Cardiac muscle cell (in vitro differentiated cells and primary cell): ENCODE measurements at regions not wholly inside any gene's neighbourhood (a gene's known extent, or its start where the extent isn't known, plus 50 kb on each side); places are given as distances from the start of the nearest gene placed in this dataset.

Experiments
- DNase-seq, 2 donors: peaks; one replicate each; pipeline versions ENCODE4 v3.0.0 to v3.0.0-alpha.2; 2010 to 2017; ENCODE audit warnings: low read depth in 1 of 2, low spot score in 1 of 2
- H3K27ac ChIP-seq: fragments of 200-600 bp; sonication (generic); 2 replicates; pipeline ENCODE4 v1.5.1; 2016
- H3K27me3 ChIP-seq: fragments of 200-600 bp; sonication (generic); 2 replicates; pipeline ENCODE4 v1.6.0; 2016; ENCODE audit warnings: control low read depth
- H3K36me3 ChIP-seq: fragments of 200-600 bp; sonication (generic); 2 replicates; pipeline ENCODE4 v1.5.1; 2016; ENCODE audit warnings: control low read depth
- H3K4me1 ChIP-seq: fragments of 200-600 bp; sonication (generic); 2 replicates; pipeline ENCODE4 v1.8.1; 2017; ENCODE audit warnings: low read depth, mild to moderate bottlenecking, mixed run types
- H3K4me3 ChIP-seq: fragments of 200-600 bp; sonication (generic); 2 replicates; pipeline ENCODE4 v1.5.1; 2016; ENCODE audit warnings: mild to moderate bottlenecking
- H3K9me3 ChIP-seq: fragments of 200-600 bp; sonication (generic); 2 replicates; pipeline ENCODE4 v1.5.1; 2017; ENCODE audit warnings: low read depth, mild to moderate bottlenecking, control low read depth
- CTCF ChIP-seq: IDR thresholded peaks from 2 replicates; pipeline ENCODE4 v1.5.1; 2012; ENCODE audit warnings: low read depth, mild to moderate bottlenecking, low read length

- TF ChIP-seq CTCF, result no peak
- no peaks in the 10 kb centered on the region for H3K9me3 ChIP-seq
- no peak for DNase-seq
- no peaks in the 10 kb centered on the region for H3K36me3 ChIP-seq
- H3K27ac ChIP-seq, result no peak overlapping the region
- H3K4me1 ChIP-seq, result no peaks in the 10 kb centered on the region
- no peak overlapping the region for H3K4me3 ChIP-seq
- no peaks in the 10 kb centered on the region for H3K27me3 ChIP-seq
Observed at GRCh38 chr18:25434745-25435144, 82.8 kb upstream of the ZNF521 start.

GRCh38 chr18:25433590-25433989, 81.6 kb upstream of the ZNF521 start:
- no peaks in the 10 kb centered on the region for H3K36me3 ChIP-seq
- DNase-seq, result no peak
- no peak for TF ChIP-seq CTCF

GRCh38 chr18:25425024-25425423, 73.1 kb upstream of the ZNF521 start:
- peaks cover 4% of the 10 kb centered on the region for H3K4me1 ChIP-seq
- H3K9me3 ChIP-seq, result no peaks in the 10 kb centered on the region
- no peak for TF ChIP-seq CTCF
- H3K27ac ChIP-seq, result no peak overlapping the region
- no peaks in the 10 kb centered on the region for H3K36me3 ChIP-seq
- no peak for DNase-seq
- H3K27me3 ChIP-seq, result no peaks in the 10 kb centered on the region
- no peak overlapping the region for H3K4me3 ChIP-seq

More at GRCh38 chr18:25433590-25433989, 81.6 kb upstream of the ZNF521 start:
- no peaks in the 10 kb centered on the region for H3K9me3 ChIP-seq
- H3K4me1 ChIP-seq, result no peaks in the 10 kb centered on the region
- no peak overlapping the region for H3K27ac ChIP-seq
- H3K4me3 ChIP-seq, result no peak overlapping the region
- H3K27me3 ChIP-seq, result no peaks in the 10 kb centered on the region

- DNase-seq, result no peak
- Histone ChIP-seq H3K9me3 (no peaks in the 10 kb centered on the region), H3K4me3 (no peak overlapping the region), H3K27me3 (no peaks in the 10 kb centered on the region), H3K4me1 (peaks cover 4% of the 10 kb centered on the region), H3K36me3 (no peaks in the 10 kb centered on the region), H3K27ac (no peak overlapping the region)
- TF ChIP-seq CTCF, result no peak
Observed at GRCh38 chr18:25423760-25424159, 71.8 kb upstream of the ZNF521 start.

GRCh38 chr18:25423267-25423666, 71.3 kb upstream of the ZNF521 start:
- no peak for DNase-seq
- Histone ChIP-seq H3K4me1 (peaks cover 4% of the 10 kb centered on the region), H3K27ac (no peak overlapping the region), H3K9me3 (no peaks in the 10 kb centered on the region), H3K4me3 (no peak overlapping the region), H3K36me3 (no peaks in the 10 kb centered on the region), H3K27me3 (no peaks in the 10 kb centered on the region)
- no peak for TF ChIP-seq CTCF

GRCh38 chr18:25422230-25422629, 70.3 kb upstream of the ZNF521 start:
- Histone ChIP-seq H3K4me3 (no peak overlapping the region), H3K36me3 (no peaks in the 10 kb centered on the region), H3K4me1 (peaks cover 4% of the 10 kb centered on the region), H3K9me3 (no peaks in the 10 kb centered on the region), H3K27me3 (no peaks in the 10 kb centered on the region), H3K27ac (no peak overlapping the region)
- DNase-seq, result no peak
- TF ChIP-seq CTCF, result no peak
